ENCODE measurements at regions not wholly inside any gene's neighbourhood (a gene's known extent, or its start where the extent isn't known, plus 50 kb on each side); places are given as distances from the start of the nearest gene placed in this dataset.
"Not testable (repeated sequence)": the region's sequence is repeated elsewhere in the genome, so short reads cannot be mapped to it uniquely, and the experiment has no call there.

DNA sequence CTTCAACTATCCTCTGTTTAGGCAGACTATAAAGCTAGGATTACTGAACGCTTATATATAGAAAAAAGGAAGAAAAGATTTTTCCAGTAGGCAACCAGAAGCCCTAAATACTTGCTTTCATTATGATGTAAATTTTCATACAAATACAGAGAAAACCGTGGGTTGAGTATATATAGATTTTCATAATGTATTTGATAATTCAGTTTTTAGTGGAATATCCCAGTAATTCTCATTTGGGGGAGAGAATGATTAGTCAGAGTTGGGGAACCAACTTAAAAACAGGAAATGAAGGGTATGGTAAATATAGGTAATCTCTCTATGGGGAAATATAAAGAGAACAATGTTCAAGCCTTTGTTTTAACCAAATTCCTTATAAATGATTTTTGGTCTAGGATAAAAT, 154.0 kb upstream of the CITED2 start:
- DNase-seq: no peak

DNA sequence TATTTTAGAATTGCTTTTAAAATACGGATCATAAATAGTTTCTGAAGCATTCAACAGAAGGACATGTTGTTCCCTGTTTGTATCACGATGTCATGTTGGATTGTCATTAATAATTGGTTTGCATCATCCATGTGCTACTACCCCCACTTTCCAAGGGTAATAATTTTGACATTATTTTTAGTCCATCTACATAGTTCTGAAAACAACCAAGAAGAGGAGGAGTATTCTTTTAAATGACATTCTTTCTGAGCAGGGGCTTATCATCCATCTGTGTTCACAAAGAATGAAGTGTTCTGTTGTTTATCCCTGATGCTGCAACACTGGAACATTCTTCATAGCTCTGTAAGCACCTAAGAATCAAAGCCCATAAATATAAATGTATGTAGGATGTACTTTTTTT, 151.0 kb upstream of the CITED2 start:
- no peak for DNase-seq

DNA sequence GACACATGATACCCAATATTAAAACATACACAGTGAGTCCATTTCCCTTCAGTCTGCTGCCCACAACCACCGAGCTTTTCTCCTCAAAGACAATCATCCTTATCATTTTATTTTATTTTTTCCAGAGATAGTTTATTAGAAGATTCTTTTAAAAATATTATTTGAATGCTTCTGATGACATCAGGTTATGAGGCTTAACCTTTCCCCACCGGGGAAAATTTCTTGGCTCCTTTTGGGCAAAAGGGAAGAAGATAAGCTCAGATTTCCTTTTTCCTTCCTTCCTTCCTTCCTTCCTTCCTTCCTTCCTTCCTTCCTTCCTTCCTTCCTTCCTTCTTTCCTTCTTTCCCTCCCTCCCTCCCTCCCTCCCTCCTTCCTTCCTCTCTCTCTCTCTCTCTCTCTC, 149.5 kb upstream of the CITED2 start:
- no peak for DNase-seq

DNA sequence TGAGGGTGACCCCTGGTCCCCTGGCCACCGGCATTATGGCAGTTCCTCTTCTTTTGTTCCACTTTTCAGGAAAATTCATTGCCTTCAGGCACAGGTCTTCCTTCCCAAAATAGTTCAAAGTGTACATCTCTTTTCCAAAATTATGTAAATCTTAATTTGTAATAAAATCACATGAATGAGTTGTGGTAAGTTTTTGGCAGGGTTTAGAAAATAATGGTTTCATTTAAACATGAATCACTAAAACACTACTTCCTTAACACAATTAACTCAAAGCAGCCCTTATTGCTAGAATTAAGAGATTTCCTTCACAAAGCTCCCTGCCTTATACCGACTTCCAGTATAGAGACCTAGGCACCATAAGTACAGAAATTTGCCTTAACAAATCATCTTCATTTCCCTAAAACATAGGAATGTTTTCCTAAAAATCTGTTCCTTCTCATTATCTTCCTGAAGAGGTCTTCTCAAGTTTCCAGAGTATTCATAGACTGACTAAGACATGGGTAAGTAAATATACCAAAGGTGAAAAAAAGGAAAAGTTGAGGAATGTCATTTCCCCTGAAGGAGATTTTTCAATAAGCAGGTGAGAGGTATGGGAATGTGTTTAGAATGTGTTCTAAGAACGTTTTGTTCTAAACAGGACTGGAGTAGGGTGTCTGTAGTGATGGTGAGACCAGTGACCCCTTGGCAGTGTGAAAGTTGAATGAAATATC, 148.2 kb upstream of the CITED2 start:
- DNase-seq: no peak

DNA sequence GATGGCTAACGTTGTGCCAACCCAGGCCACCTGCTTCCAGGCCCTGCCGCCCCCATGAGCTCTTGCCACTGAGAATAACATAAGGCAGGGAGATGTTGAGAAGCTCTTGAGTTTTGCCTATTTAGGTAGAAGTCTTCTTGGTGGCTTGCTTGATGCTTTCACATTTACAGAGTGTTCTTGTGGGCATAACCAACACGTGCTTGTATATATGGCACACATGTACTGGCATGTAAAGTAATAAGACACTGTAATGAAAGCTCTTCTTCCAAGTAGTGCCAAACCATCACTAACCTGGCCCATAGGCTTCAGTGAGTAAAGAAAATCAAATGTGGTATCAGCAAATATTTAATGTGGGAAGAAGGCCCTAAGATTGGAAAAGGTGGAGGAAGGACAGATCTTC, 146.9 kb upstream of the CITED2 start:
- no peak for DNase-seq

DNA sequence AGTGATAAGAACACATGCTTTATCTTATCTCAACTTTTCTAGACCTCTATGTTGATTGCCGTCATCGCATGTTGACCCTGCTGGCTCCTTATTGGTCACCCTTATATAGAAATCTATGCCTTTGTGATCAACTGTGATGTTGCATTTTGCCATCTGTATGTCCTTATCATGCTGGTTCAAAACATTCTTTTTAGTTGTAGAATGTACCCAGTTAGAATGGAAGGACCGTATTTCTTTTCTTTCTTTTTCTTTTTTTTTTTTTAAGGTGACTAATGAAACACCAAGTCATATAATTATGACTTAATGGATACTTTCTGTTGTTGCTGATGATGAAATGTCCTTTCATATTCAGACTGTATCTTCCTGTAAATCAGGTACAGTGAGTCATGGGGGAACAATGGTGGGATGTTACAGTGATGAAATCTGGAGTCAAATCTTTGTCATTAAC, 145.9 kb upstream of the CITED2 start:
- DNase-seq: no peak

DNA sequence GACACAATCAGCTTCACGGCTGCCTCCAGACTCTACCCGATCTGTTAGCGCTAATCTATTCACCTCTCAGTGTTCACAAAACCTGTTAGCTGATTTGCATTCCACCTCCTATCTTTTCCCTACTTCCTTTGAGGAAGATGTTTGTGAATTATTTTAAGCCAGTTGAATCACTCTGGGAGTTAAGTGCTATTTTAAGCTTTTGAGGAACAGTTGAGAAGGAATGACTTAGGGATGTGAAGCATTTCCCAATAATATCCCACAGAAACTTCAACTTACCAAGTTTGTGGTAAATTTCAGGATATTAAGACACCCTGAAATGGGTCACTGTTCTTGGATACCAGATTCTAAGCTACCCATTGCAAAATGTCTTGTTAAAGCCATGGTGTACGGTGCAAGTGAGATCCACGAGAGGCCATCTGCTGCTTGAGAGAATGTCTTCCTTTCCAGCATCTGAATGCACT, 145.2 kb upstream of the CITED2 start:
- no peak for DNase-seq

DNA sequence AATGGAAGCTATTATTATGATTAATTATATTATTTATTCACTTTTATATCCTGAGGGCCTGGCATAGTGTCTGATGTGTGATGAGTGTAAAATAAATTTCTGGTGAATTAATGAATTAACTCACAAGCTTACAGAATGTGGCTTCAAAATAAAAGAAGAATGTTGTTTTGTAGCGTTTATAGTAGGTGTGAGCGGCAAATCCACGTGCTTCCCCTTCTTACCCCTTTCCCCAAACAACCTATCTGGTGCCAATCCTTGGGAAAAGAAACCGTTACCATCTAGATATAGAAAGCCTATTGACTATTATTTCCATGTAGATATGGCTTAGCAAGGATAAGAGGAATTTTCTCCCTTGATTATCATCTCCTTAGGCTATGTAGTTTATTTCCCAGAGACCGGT, 144.6 kb upstream of the CITED2 start:
- DNase-seq: no peak

DNA sequence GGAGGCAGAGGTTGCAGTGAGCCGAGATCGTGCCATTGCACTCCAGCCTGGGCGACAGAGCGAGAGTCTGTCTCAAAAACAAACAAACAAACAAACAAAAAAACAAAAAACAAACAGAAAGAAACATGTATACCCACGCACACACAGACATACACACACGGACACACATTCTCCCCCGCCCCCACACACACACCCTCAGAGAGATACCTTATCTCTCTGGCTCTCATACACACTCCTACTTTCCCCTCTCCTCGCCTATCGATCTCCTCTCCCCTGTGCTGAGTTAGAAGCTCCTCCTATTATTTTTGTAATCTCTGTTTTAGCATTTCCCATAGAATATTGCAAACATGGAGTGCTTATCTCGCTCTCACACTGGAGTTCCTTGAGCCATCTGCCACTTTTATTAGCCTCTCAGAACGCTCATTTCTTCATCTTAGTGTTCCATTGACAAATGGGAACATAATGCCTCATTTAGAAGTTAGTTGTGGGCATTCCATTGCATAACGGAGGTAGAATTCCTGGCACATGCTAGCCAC, 144.2 kb upstream of the CITED2 start:
- no peak for DNase-seq

DNA sequence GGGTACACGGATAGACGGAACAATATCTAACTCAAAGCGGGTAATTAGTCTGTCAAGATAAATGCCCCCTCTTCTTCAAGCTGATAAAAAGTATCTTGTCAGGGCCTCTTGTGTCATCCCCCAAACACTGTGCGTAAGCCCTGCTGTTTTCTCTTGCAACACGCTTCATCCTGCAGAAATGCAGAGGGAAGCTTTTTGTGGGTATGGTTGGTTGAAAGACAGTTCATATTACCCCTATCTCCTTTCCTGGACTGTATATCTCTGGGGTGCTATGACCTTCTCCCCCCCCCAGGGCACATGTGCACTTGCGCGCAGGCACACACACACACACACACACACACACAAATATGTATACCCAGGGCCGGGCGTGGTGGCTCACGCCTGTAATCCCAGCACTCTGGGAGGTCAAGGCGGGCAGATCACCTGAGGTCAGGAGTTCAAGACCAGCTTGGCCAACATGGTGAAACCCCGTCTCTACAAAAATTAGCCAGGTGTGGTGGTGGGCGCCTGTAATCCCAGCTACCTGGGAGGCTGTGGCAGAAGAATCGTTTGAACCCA, 143.6 kb upstream of the CITED2 start:
- DNase-seq: not testable (repeated sequence)

DNA sequence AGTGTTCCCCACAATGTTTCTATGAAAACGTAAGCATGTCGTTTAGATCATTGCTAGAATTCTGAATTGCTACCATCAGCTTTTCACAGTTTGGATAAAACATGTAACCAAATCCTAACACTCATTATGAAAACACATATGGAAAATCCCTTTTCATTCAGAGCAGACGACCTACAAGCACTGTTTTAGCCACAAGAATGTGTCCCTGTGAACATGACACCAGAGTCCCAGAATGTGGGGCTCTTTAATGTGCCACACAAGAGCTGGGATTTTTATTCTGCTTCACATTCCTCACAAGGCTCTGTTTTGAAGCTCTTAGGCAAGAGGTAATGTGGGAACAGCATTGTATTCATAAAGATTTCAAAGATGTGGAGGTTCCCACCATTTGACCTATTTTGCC, 141.1 kb upstream of the CITED2 start:
- DNase-seq: no peak

DNA sequence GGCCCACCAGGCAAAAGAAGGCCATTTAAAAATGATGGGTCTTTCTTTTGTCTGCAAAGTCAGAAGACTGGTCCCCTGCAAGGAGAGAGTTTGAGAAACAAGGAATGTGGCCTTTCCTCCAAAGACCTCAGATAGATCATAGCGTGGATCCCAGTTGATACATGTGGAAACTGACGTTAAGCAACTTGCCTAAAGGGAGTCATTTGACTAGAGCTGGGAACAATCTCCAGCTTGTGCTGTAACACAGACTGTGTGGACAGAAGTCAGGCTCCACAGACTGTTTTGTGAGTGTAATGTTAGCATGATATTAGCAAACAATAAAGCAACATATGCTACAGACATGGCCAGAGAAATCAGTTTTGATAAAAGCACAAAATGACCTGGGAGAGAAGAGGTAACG, 140.4 kb upstream of the CITED2 start:
- DNase-seq: no peak

DNA sequence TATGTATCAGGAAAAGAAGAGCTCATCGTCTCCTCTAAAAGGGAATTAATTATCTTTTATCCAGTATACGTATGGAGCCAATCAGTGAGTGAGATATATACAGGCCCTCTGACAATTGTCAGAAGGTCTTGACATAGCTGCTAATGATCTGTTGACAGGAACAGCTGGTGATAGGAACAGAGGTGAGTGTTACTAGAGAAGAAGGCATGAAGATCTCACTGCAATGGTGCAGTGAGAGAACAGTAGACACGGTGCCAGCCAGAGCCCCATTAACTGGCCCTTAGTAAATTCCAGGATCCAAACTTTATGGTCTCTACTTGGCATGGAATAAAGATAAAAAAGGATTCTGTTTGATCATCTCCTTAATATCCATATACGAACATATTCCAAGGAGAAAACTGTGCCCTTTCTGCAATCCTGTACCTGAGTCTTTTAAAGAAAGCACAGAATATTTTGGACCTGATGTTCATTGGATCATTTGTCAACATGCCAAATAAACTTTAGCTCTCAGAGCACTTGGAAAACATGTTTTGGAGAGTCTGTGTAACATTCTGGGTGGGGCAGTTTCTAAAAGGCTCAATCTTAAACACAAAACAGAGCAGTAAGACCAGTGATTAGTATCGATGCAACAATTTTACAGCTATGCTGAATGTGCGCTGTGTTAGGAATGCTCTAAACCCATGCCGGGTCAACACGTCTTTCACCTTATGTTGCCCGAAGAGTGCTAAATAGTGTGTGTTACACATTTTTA, 135.8 kb upstream of the CITED2 start:
- no peak for DNase-seq

DNA sequence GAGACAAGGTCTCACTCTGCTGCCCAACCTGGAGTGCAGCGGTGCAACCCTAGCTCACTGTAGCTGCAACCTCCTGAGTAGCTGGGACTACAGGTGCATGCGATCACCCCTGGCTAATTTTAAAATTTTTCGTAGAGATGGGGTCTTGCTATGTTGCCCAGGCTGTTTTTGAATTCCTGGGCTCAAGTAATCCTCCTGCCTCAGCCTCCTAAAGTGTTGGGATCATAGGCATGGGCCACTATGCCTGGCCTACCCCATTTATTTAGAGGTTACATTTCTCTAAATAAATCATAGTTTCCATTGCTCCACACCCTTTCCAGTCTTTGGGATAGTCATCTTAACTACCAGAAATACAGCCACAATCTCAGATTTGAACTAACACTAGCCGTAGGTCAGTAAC, 134.7 kb upstream of the CITED2 start:
- DNase-seq: no peak

DNA sequence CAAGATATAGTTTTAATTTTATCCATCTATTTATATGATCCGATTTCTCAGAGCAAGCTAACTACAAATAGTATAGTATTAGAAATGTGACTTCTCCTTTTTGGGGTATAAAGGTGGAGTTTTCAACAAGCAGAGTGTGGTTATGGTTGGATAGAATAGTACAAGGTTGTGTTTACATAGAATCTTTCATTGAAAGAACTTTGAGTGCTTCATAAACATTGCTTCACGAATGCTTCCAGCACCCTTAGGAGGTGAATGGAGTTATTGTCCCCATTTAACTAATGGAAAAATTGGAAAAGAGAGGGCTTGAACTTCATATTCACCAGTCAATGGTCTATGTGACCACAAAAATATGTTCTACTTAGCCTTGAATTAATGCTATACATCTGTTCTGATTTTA, 134.1 kb upstream of the CITED2 start:
- DNase-seq: no peak

DNA sequence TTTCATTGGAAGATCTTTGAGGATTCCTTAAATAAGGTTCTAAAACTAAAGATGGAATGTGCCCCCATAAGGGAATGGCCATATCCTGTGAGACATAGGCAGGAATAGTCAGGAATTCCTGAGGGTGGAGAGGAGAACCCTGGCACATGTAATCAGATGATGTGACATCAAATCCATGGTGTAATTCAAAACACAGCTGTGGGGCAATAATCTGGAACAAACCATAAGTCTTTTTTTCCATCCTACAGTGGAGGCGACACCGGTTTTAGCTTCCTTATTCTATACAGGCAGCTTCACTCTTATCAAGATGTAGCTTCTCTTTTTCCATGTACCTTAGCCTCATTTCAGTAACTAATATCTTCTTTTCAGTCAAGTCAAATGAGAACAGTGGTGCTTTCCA, 133.6 kb upstream of the CITED2 start:
- DNase-seq: no peak

DNA sequence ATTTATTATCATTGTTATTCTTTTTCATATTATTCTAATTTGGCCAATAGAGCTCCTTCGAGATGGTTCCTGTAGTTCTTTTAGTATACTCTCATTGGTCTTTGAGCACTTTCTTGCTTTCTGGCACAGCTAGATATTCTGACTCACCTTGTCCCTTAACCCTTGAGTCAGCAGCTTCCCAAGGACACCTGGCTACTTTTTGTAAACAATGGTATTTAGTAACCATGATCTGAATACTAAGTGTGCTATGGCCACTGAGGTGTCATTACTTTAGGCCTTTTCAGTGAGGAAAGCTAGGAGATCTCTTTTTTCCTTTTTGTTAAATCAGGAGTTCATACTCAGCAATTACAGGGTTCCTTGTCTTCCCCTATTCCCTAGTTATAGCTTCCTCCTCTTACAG, 126.5 kb upstream of the CITED2 start:
- no peak for DNase-seq

DNA sequence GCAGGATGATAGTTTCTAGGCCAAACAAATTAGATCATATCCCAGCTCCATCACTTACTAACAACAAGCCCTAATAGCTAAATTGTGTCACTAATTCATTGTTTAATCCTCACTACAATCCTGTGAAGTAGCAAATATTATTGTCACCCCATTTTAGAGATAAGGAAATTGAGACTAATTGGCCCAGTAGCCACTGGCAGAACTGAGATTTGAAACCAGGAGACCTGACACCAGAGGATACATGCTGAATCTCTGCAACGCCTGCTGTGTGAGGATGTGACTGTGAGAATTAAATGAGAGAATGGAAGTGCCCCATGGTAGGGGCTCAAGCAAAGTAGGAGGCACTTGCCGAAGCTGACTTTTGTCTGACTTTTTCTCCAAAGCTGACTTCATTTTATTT, 124.3 kb upstream of the CITED2 start:
- DNase-seq: no peak

DNA sequence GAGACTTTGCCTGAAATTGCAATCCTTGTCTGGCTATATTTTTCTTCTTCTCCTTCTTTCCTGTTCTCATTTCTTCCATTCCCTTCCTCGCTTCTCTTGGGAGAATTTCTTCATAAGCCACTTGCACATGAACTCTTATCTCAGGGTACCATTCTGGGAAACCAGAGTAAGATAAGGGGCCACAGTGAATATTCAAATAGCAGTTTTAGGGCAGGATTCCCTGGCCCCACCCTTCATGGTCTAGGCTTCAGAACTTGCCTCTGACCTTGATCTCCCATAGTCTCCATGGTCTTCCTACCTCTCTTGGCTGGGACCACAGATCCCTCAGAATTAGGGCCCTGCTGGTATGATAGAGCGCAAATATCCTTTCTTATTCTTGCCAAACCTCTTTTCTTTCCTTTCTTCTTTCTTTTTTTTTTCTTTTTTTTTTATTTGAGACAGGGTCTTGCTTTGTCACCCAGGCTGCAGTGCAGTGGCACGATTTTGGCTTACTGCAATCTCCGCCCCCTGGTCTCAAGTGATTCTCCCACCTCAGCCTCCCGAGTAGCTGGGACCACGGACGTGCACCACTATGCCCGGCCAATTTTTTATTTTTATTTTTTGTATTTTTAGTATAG, 123.0 kb upstream of the CITED2 start:
- DNase-seq: no peak

DNA sequence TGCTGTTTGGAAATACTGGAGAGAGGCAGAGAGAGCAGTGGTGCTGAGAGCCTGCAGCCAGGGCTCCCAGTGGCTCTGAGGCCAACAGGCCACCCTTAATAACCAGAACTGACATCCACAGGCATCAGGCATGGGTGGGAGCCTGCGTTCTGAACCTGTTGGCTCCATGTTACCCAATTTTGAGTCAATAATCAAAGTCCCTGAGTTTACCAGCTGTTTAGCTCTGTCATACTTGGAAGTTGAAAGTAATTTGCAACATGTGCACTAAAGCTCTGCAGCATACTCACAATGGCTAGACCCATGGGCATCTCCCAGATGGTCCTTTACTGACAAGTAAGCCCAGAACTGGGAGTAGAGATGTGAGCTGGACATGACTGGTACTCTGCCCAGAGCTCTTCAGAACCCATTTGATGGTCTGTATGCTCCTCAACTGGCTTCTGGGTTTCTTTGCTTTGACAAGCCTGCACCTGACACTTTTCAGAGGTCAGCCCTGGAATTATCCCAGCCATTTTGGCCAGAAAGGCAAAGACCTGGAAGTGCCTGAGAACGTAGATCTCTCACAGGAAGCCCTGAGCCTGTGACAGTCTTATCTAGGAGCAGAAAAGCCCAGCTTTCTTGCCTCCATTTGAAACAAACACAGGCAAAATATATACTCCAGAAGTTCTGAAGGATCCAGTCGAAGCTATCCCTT, 122.4 kb upstream of the CITED2 start:
- no peak for DNase-seq

DNA sequence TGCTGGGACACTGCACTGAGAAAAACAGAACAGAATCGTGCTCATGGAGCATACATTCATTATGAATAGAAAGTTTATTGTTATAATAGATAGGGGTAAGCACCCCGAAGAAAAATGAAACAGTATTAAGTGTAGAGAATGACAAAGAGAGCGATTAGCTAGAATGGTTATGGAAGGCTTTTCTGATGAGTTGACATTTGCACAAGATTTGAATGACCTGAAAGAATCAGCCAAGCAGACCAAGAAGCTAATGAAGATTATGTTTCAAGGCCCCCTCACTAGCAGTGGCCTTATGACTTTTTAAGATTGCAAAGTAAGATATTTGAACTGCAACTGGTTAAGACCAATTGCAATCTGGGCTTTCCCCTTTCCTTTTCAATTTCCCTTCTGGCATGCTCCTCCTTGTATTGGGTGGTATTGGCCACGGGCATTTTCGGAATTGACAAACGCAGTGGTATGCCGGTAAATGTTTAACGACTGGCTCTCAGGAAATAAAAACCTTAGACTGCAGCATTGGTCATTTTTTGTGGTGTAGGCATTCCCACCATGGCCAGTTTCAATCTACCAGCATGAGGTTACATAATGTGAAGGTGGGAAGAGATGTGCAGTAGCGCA, 120.0 kb upstream of the CITED2 start:
- no peak for DNase-seq

DNA sequence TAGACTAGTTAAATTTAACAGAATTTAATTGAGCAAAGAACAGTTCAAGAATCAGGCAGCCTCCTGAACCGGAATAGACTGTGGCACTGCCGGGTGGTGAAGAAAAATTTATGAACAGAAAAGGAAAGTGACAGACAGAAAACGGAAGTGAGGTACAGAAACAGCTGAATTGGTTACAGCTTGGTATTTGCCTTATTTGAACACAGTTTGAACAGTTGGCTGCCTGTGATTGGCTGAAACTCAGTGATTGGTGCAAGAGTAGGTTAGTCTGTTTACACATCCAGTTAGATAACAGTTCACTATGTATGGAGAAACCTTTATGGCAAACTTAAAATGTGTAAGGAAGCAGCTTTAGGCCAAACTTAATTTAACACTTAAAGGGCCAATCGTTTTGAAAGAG, 116.0 kb upstream of the CITED2 start:
- DNase-seq: no peak

DNA sequence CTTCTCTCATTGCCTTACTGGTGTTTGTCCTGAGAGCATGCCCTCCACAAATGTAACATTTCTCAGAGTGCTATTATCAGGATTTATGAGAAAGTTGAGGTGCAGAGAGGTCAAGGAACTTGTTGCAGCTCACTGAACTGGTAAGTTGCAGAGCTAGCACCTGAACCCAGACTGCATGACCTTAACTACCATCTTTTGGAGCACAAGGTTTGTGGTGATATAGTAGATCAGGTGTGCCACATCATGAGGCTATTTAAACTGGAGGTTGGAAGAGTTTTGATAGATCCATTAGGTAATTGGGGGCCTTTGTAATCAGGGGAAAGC, 112.0 kb upstream of the CITED2 start:
- no peak for DNase-seq

Measured in NCI-H1436 treated with DMSO at 0.1 percent for 48 hours (cell line).